Mucosa of descending colon (tissue), 3 donors: ENCODE measurements at regions not wholly inside any gene's neighbourhood (a gene's known extent, or its start where the extent isn't known, plus 50 kb on each side); places are given as distances from the start of the nearest gene placed in this dataset.

Experiments
- ATAC-seq: fragments of 200-7000 bp; cut with Tn5 transposase; one replicate; pipeline ENCODE4 v1.9.1; 2020; ENCODE audit warnings: mild to moderate bottlenecking, moderate library complexity
- DNase-seq, 3 donors: peaks; one replicate each; pipeline ENCODE4 v3.0.0-alpha.2; 2020
- H3K36me3 ChIP-seq: fragments of 200-600 bp; one replicate; pipeline ENCODE4 v1.8.0; 2021; ENCODE audit warnings: low read depth, mild to moderate bottlenecking
- H3K4me1 ChIP-seq: fragments of 200-600 bp; one replicate; pipeline ENCODE4 v1.8.0; 2021; ENCODE audit warnings: low read depth, mild to moderate bottlenecking
- H3K4me3 ChIP-seq: fragments of 200-600 bp; one replicate; pipeline ENCODE4 v1.8.0; 2021; ENCODE audit warnings: mild to moderate bottlenecking
- H3K9me3 ChIP-seq: fragments of 200-600 bp; one replicate; pipeline ENCODE4 v1.8.0; 2021; ENCODE audit warnings: mild to moderate bottlenecking
- CTCF ChIP-seq: fragments of 200-600 bp; IDR thresholded peaks from one replicate; pipeline ENCODE4 v1.8.0; 2022; ENCODE audit warnings: antibody characterized with exemption, mild to moderate bottlenecking
- intact Hi-C, 2 donors: fragments of 100-400 bp; cut with DNase I in 1 of 2; cut with micrococcal nuclease in 1 of 2; formaldehyde crosslinking; loops; one replicate each; pipeline versions ENCODE4 v1.11.0 to v1.11.1; 2022; cut with DNase I, micrococcal nuclease
- donor health status: DM: no; HTN: no; CAD: no; lungs with moderate emphysema.
- donor health status: DM: no; HTN: no; CAD: no.
- donor health status: DM: no; HTN: yes; CAD: no.

- Histone ChIP-seq H3K36me3 (no peaks in the 10 kb centered on the region), H3K4me3 (no peak overlapping the region), H3K9me3 (no peaks in the 10 kb centered on the region), H3K4me1 (no peaks in the 10 kb centered on the region)
- no peak for TF ChIP-seq CTCF
- ATAC-seq, result no peak
- no peak for DNase-seq
- intact Hi-C loops, result no loop called here
These were observed 54.9 kb upstream of the RXFP2 start for GRCh38 chr13:31684466-31684865.

GRCh38 chr13:31686670-31687425 is 52.5 kb upstream of the RXFP2 start:
- H3K9me3 ChIP-seq, result no peaks in the 10 kb centered on the region
- H3K4me3 ChIP-seq, result no peak overlapping the region
- TF ChIP-seq CTCF, result no peak
- H3K36me3 ChIP-seq, result no peaks in the 10 kb centered on the region
- intact Hi-C loops, result no loop called here
- ATAC-seq (no peak), DNase-seq (no peak)
- H3K4me1 ChIP-seq, result no peaks in the 10 kb centered on the region
